Mucosa of descending colon (tissue), 3 donors: ENCODE measurements at regions not wholly inside any gene's neighbourhood (a gene's known extent, or its start where the extent isn't known, plus 50 kb on each side); places are given as distances from the start of the nearest gene placed in this dataset.

Source experiments
- ATAC-seq: fragments of 200-7000 bp; cut with Tn5 transposase; one replicate; pipeline ENCODE4 v1.9.1; 2020; ENCODE audit warnings: mild to moderate bottlenecking, moderate library complexity
- DNase-seq, 3 donors: peaks; one replicate each; pipeline ENCODE4 v3.0.0-alpha.2; 2020
- H3K36me3 ChIP-seq: fragments of 200-600 bp; one replicate; pipeline ENCODE4 v1.8.0; 2021; ENCODE audit warnings: low read depth, mild to moderate bottlenecking
- H3K4me1 ChIP-seq: fragments of 200-600 bp; one replicate; pipeline ENCODE4 v1.8.0; 2021; ENCODE audit warnings: low read depth, mild to moderate bottlenecking
- H3K4me3 ChIP-seq: fragments of 200-600 bp; one replicate; pipeline ENCODE4 v1.8.0; 2021; ENCODE audit warnings: mild to moderate bottlenecking
- H3K9me3 ChIP-seq: fragments of 200-600 bp; one replicate; pipeline ENCODE4 v1.8.0; 2021; ENCODE audit warnings: mild to moderate bottlenecking
- intact Hi-C, 2 donors: fragments of 100-400 bp; cut with DNase I in 1 of 2; cut with micrococcal nuclease in 1 of 2; formaldehyde crosslinking; loops; one replicate each; pipeline versions ENCODE4 v1.11.0 to v1.11.1; 2022; cut with DNase I, micrococcal nuclease
- TF ChIP-seq, protein P1 (sequence below): fragments of 200-600 bp; IDR thresholded peaks from one replicate; pipeline ENCODE4 v1.8.0; 2022; ENCODE audit warnings: antibody characterized with exemption, mild to moderate bottlenecking
- donor health status: DM: no; HTN: no; CAD: no; lungs with moderate emphysema.
- donor health status: DM: no; HTN: no; CAD: no.
- donor health status: DM: no; HTN: yes; CAD: no.

DNA sequence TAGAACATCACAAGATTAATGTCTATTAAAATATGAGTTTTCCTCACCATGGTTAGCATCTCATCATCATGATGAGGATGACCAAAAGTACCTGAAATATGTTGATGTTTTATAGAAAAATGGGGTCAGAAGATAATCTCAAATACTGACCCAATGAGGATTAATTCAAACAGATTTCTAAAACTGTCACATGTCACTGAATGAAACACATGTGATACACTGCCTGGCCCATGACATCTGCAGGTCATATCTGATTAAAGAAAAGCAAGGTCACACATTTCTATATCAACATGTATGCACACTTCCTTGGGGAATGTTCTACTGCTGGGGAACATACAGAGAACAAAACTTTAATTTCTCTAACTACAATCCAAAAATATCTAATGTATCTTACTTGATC is 470.6 kb upstream of the ADGRL2 start:
- TF ChIP-seq, protein P1, sequence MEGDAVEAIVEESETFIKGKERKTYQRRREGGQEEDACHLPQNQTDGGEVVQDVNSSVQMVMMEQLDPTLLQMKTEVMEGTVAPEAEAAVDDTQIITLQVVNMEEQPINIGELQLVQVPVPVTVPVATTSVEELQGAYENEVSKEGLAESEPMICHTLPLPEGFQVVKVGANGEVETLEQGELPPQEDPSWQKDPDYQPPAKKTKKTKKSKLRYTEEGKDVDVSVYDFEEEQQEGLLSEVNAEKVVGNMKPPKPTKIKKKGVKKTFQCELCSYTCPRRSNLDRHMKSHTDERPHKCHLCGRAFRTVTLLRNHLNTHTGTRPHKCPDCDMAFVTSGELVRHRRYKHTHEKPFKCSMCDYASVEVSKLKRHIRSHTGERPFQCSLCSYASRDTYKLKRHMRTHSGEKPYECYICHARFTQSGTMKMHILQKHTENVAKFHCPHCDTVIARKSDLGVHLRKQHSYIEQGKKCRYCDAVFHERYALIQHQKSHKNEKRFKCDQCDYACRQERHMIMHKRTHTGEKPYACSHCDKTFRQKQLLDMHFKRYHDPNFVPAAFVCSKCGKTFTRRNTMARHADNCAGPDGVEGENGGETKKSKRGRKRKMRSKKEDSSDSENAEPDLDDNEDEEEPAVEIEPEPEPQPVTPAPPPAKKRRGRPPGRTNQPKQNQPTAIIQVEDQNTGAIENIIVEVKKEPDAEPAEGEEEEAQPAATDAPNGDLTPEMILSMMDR: no peak
- Histone ChIP-seq H3K36me3 (no peaks in the 10 kb centered on the region), H3K4me1 (no peaks in the 10 kb centered on the region), H3K4me3 (no peak overlapping the region), H3K9me3 (no peaks in the 10 kb centered on the region)
- intact Hi-C loops: no loop called here
- DNase-seq (no peak), ATAC-seq (no peak)

DNA sequence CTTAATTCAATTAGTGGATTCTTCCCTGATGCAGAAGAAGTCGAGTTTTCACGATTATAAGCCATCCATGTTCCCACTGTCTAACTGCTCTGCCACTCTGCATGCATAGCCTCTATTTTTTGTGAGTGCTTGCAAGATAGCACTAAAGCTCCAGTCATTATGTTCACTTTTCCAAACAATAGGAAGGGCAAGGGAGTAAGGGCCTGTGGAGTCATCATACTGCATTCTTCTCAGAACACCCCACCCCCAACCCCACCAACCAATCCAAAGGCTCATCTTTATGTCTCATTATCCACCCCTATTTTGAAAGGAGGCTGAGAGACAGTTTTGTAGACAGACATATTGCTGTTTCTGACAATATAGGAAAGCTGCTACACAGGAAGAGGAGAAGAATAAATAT is 471.7 kb upstream of the ADGRL2 start:
- H3K9me3 ChIP-seq: no peaks in the 10 kb centered on the region
- no peak overlapping the region for H3K4me3 ChIP-seq
- no peak for DNase-seq
- intact Hi-C loops: no loop called here
- H3K36me3 ChIP-seq: no peaks in the 10 kb centered on the region
- no peaks in the 10 kb centered on the region for H3K4me1 ChIP-seq
- ATAC-seq: no peak
- TF ChIP-seq, protein P1: no peak

DNA sequence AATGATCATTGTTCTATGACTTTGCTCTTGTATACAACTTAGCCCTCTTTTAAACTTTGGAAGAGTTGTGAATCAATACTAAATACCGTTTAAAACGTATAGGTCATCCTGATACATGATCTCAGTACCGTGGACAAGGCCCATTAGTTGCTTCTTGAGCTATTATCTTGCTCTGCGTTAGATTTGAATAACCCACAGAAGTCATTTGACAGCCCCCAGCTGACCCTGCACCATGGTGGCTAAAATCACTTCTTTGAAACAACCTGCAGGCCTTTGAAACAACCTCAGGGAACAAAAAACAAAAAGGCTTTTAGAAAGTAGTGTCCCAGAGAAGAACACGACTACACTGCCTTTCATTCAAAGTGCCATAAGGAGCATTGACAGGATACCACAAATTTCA is 473.0 kb upstream of the ADGRL2 start:
- intact Hi-C loops: no loop called here
- H3K4me1 ChIP-seq: no peaks in the 10 kb centered on the region
- no peaks in the 10 kb centered on the region for H3K36me3 ChIP-seq
- H3K4me3 ChIP-seq: no peak overlapping the region
- no peaks in the 10 kb centered on the region for H3K9me3 ChIP-seq
- no peak for ATAC-seq
- TF ChIP-seq, protein P1: no peak
- DNase-seq: no peak

DNA sequence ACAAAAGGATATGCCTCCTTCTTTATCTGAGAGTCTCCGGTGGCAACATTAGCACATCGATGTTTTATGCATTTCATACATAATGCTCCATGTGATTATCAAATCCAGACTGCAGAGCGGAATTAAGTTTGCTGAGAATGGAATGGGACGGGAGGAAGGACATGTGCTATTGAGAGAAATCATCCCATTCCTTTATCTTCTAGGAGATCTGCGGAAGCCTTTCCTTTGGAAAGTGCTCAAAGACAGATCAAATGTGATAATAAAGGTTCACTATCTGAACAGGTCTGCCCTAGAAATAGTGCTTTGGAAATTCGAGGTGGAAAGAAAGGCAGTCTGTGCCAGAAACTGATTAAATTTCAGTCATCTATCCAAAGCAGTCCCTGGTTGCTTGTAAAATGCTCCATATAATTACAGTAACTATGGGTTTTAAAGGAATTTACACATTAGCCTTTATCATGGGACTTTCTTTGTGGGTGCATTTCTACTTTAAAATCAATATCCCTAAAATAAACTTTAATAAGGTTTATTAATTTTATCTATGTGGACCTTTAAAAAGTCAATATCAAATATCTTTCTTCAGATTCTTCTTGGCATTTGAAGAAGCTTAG is 473.5 kb upstream of the ADGRL2 start:
- Histone ChIP-seq H3K9me3 (no peaks in the 10 kb centered on the region), H3K36me3 (no peaks in the 10 kb centered on the region), H3K4me1 (no peaks in the 10 kb centered on the region), H3K4me3 (no peak overlapping the region)
- TF ChIP-seq, protein P1: no peak
- intact Hi-C loops: no loop called here
- no peak for ATAC-seq
- DNase-seq: no peak

DNA sequence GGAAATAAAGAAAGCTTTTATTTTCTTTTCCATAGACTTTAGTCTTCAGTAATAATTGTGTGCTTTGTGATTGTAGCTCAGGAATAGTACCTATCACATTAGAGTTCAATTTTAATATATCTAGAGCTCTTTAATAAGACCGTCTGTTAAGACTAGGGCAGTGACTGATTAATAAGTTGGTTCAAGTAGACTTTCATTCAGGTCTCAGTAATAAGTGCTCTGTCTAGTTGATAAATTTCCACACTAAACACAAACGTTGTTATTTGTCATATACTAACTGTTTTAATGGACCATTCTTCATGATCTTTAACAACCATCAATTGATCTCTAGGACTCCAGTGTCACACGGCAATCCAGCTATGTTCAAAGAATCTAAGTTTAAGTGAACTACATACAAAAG is 474.5 kb upstream of the ADGRL2 start:
- intact Hi-C loops: no loop called here
- no peak for ATAC-seq

More for the DNA sequence above, 474.5 kb upstream of the ADGRL2 start:
- DNase-seq: no peak
- no peaks in the 10 kb centered on the region for H3K9me3 ChIP-seq
- H3K4me1 ChIP-seq: no peaks in the 10 kb centered on the region
- no peak overlapping the region for H3K4me3 ChIP-seq
- TF ChIP-seq, protein P1: no peak
- no peaks in the 10 kb centered on the region for H3K36me3 ChIP-seq
